Ascending aorta (tissue), 2 donors: ENCODE measurements at regions not wholly inside any gene's neighbourhood (a gene's known extent, or its start where the extent isn't known, plus 50 kb on each side); places are given as distances from the start of the nearest gene placed in this dataset.

Experiments used
- DNase-seq, 2 donors: peaks; one replicate each; pipeline ENCODE4 v3.0.0-alpha.2; 2019; ENCODE audit warnings: low spot score in 2 of 2
- H3K27ac ChIP-seq, 2 donors: fragments of 200-600 bp; sonication (generic); one replicate each; pipeline ENCODE4 v1.5.1; 2016 to 2017; ENCODE audit warnings: mild to moderate bottlenecking in 1 of 2
- H3K27me3 ChIP-seq: fragments of 200-600 bp; sonication (generic); one replicate; pipeline ENCODE4 v1.5.1; 2017
- H3K36me3 ChIP-seq, 2 donors: fragments of 200-600 bp; sonication (generic); one replicate each; pipeline ENCODE4 v1.5.1; 2016
- H3K4me1 ChIP-seq, 2 donors: fragments of 200-600 bp; sonication (generic); one replicate each; pipeline ENCODE4 v1.5.1; 2016 to 2017; ENCODE audit warnings: mild to moderate bottlenecking in 1 of 2
- H3K4me3 ChIP-seq, 2 donors: fragments of 200-600 bp; sonication (generic); one replicate each; pipeline ENCODE4 v1.5.1; 2016 to 2017; ENCODE audit warnings: mild to moderate bottlenecking in 1 of 2
- H3K9me3 ChIP-seq, 2 donors: fragments of 200-600 bp; sonication (generic); one replicate each; pipeline ENCODE4 v1.5.1; 2016
- intact Hi-C: fragments of 100-400 bp; cut with DNase I; formaldehyde crosslinking; loops from one replicate; pipeline ENCODE4 v1.15.1; 2023
- TF ChIP-seq, protein P1 (sequence below), 3 experiments: fragments of 200-600 bp in 2 of 3; fragments of 450-650 bp in 1 of 3; sonication (generic) in 2 of 3; IDR thresholded peaks; one replicate each; pipeline ENCODE4 v1.5.1; 2016 to 2019; ENCODE audit warnings: antibody characterized with exemption in 3 of 3, mild to moderate bottlenecking in 1 of 3, moderate library complexity in 1 of 3

GRCh38 chr10:9234191-9234590 lies 1179.7 kb downstream of the GATA3 start:
- no peaks in the 10 kb centered on the region for H3K4me1 ChIP-seq
- TF ChIP-seq, protein P1, sequence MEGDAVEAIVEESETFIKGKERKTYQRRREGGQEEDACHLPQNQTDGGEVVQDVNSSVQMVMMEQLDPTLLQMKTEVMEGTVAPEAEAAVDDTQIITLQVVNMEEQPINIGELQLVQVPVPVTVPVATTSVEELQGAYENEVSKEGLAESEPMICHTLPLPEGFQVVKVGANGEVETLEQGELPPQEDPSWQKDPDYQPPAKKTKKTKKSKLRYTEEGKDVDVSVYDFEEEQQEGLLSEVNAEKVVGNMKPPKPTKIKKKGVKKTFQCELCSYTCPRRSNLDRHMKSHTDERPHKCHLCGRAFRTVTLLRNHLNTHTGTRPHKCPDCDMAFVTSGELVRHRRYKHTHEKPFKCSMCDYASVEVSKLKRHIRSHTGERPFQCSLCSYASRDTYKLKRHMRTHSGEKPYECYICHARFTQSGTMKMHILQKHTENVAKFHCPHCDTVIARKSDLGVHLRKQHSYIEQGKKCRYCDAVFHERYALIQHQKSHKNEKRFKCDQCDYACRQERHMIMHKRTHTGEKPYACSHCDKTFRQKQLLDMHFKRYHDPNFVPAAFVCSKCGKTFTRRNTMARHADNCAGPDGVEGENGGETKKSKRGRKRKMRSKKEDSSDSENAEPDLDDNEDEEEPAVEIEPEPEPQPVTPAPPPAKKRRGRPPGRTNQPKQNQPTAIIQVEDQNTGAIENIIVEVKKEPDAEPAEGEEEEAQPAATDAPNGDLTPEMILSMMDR (IDR thresholded peaks at IDR 0.05): no peak

GRCh38 chr10:9238041-9238440 lies 1183.6 kb downstream of the GATA3 start:
- Histone ChIP-seq H3K36me3 (no peaks in the 10 kb centered on the region), H3K4me3 (no peak overlapping the region), H3K27me3 (no peaks in the 10 kb centered on the region), H3K4me1 (no peaks in the 10 kb centered on the region), H3K27ac (no peak overlapping the region), H3K9me3 (no peaks in the 10 kb centered on the region)
- TF ChIP-seq, protein P1 (IDR thresholded peaks at IDR 0.05): no peak
- intact Hi-C loops: no loop called here
- DNase-seq: no peak

More at GRCh38 chr10:9234191-9234590, 1179.7 kb downstream of the GATA3 start:
- Histone ChIP-seq H3K36me3 (no peaks in the 10 kb centered on the region), H3K27ac (no peak overlapping the region), H3K9me3 (no peaks in the 10 kb centered on the region), H3K27me3 (no peaks in the 10 kb centered on the region), H3K4me3 (no peak overlapping the region)
- no peak for DNase-seq
- intact Hi-C loops: no loop called here

GRCh38 chr10:9239298-9239697 lies 1184.8 kb downstream of the GATA3 start:
- Histone ChIP-seq H3K27ac (no peak overlapping the region), H3K4me3 (no peak overlapping the region), H3K4me1 (no peaks in the 10 kb centered on the region), H3K27me3 (no peaks in the 10 kb centered on the region), H3K36me3 (no peaks in the 10 kb centered on the region), H3K9me3 (no peaks in the 10 kb centered on the region)
- intact Hi-C loops: no loop called here
- TF ChIP-seq, protein P1 (IDR thresholded peaks at IDR 0.05): no peak
- DNase-seq: no peak

GRCh38 chr10:9243941-9244411 lies 1189.5 kb downstream of the GATA3 start:
- Histone ChIP-seq H3K27ac (no peak overlapping the region), H3K36me3 (no peaks in the 10 kb centered on the region), H3K27me3 (no peaks in the 10 kb centered on the region), H3K4me1 (no peaks in the 10 kb centered on the region), H3K9me3 (no peaks in the 10 kb centered on the region), H3K4me3 (no peak overlapping the region)
- no peak for DNase-seq
- TF ChIP-seq, protein P1 (IDR thresholded peaks at IDR 0.05): no peak
- intact Hi-C loops: no loop called here

- no peak for DNase-seq
- Histone ChIP-seq H3K27me3 (no peaks in the 10 kb centered on the region), H3K9me3 (no peaks in the 10 kb centered on the region), H3K36me3 (no peaks in the 10 kb centered on the region), H3K4me1 (no peaks in the 10 kb centered on the region), H3K4me3 (no peak overlapping the region), H3K27ac (no peak overlapping the region)
- intact Hi-C loops: no loop called here
- TF ChIP-seq, protein P1 (IDR thresholded peaks at IDR 0.05): no peak
These were observed 1190.4 kb downstream of the GATA3 start for GRCh38 chr10:9244864-9245263.

GRCh38 chr10:9253121-9253520 lies 1198.6 kb downstream of the GATA3 start:
- Histone ChIP-seq H3K9me3 (no peaks in the 10 kb centered on the region), H3K27me3 (no peaks in the 10 kb centered on the region), H3K27ac (no peak overlapping the region), H3K36me3 (no peaks in the 10 kb centered on the region), H3K4me3 (no peak overlapping the region), H3K4me1 (no peaks in the 10 kb centered on the region)
- TF ChIP-seq, protein P1 (IDR thresholded peaks at IDR 0.05): no peak
- intact Hi-C loops: no loop called here
- no peak for DNase-seq
